ENCODE measurements at regions not wholly inside any gene's neighbourhood (a gene's known extent, or its start where the extent isn't known, plus 50 kb on each side); places are given as distances from the start of the nearest gene placed in this dataset.
A peak's percentile ranks its signal among the peaks of the same experiment; 100 is the strongest.

GRCh38 chr4:122671919-122672490, 51.1 kb upstream of the IL21 start:
- TF ChIP-seq GTF2F1 (IDR thresholded peaks at IDR 0.05; ENCODE audit: borderline replicate concordance, low read depth, low read length) = no peak
- TF ChIP-seq KDM4A (IDR thresholded peaks at IDR 0.05; ENCODE audit: low read depth, low read length, severe bottlenecking) = no peak
- no peak for TF ChIP-seq CBX5 (IDR thresholded peaks at IDR 0.05; ENCODE audit: low read depth, low read length)
- TF ChIP-seq EGR1 (IDR thresholded peaks at IDR 0.05; ENCODE audit: borderline replicate concordance, low read depth, low read length) = no peak
- no peak for TF ChIP-seq USF2 (IDR thresholded peaks at IDR 0.05; ENCODE audit: low read length)
- no peak for TF ChIP-seq MAFK (IDR thresholded peaks at IDR 0.05; ENCODE audit: low read depth, low read length)
- TF ChIP-seq CBX8 (IDR thresholded peaks at IDR 0.05; ENCODE audit: borderline replicate concordance, low read depth, low read length) = no peak
- TF ChIP-seq SP4 (IDR thresholded peaks at IDR 0.05; ENCODE audit: low read length) = no peak
- no peak for TF ChIP-seq SIRT6 (IDR thresholded peaks at IDR 0.05; ENCODE audit: low read length)
- no peak for TF ChIP-seq RFX5 (IDR thresholded peaks at IDR 0.05; ENCODE audit: borderline replicate concordance, low read depth, low read length)
- TF ChIP-seq KDM1A (IDR thresholded peaks at IDR 0.05; ENCODE audit: borderline replicate concordance, low read length) = no peak
- no peak for TF ChIP-seq JUND (IDR thresholded peaks at IDR 0.05; ENCODE audit: low read length)
- Histone ChIP-seq H3K27me3 (replicated peaks in 1 of 4; ENCODE audit: control insufficient read depth in 3 of 4, extremely low read depth in 1 of 4, insufficient read depth in 3 of 4, low read length in 3 of 4) (no peaks in the 10 kb centered on the region), H3K27ac (ENCODE audit: low read depth, low read length) (no peak overlapping the region), H2BK5ac (ENCODE audit: low read depth, low read length) (no peak overlapping the region), H3K56ac (replicated peaks; ENCODE audit: insufficient read length, low read depth, low read length) (no peak overlapping the region), H3K4me2 (ENCODE audit: insufficient read depth in 1 of 2, low read depth in 2 of 2, low read length in 2 of 2) (no peak overlapping the region), H3K4me1 (replicated peaks in 1 of 4; ENCODE audit: control insufficient read depth in 3 of 4, insufficient read depth in 4 of 4, low read length in 3 of 4) (peaks cover 0 to 2% (median 0%) of the 10 kb centered on the region in 4 experiments; a peak in 1 of 7 replicates), H4K5ac (ENCODE audit: insufficient read length, low read depth, low read length) (no peak overlapping the region), H4K91ac (replicated peaks; ENCODE audit: insufficient read length, low read length) (no peak overlapping the region), H3K9ac (replicated peaks in 1 of 4; ENCODE audit: extremely low read depth in 1 of 4, low read depth in 3 of 4, low read length in 3 of 4) (no peak overlapping the region), H3K23ac (ENCODE audit: insufficient read length) (no peak overlapping the region), H2AK5ac (ENCODE audit: low read depth, low read length) (no peak overlapping the region), H3K18ac (ENCODE audit: extremely low read depth, low read length) (no peak overlapping the region), H4K20me1 (replicated peaks in 1 of 2; ENCODE audit: control insufficient read depth in 1 of 2, insufficient read depth in 2 of 2, low read length in 2 of 2) (no peaks in the 10 kb centered on the region), H3K4me3 (ENCODE audit: extremely low read depth in 1 of 4, insufficient read depth in 2 of 4, low read depth in 3 of 4, low read length in 4 of 4) (no peak overlapping the region), H3K36me3 (ENCODE audit: control insufficient read depth in 2 of 4, insufficient read depth in 4 of 4, low read length in 3 of 4) (no peaks in the 10 kb centered on the region), H3K4ac (replicated peaks; ENCODE audit: insufficient read length, low read depth, low read length) (no peak overlapping the region), H2BK12ac (ENCODE audit: low read depth, low read length) (no peak overlapping the region), H2AFZ (ENCODE audit: low read length) (no peak overlapping the region), H3K23me2 (ENCODE audit: low read depth, low read length) (no peaks in the 10 kb centered on the region), H2BK20ac (ENCODE audit: low read length) (peak overlapping the region; percentile 57; the same call in 1 of the 2 replicates), H3K14ac (ENCODE audit: insufficient read length) (no peak overlapping the region), H2BK120ac (replicated peaks; ENCODE audit: low read depth, low read length) (no peak overlapping the region), H3K79me1 (ENCODE audit: low read depth, low read length) (no peaks in the 10 kb centered on the region), H3K79me2 (ENCODE audit: control insufficient read depth in 1 of 2, insufficient read depth in 2 of 2, low read length in 2 of 2) (no peaks in the 10 kb centered on the region), H4K8ac (ENCODE audit: extremely low read depth, insufficient read depth, low read length) (no peak overlapping the region), H3K9me3 (ENCODE audit: insufficient read depth in 2 of 2, low read depth in 1 of 2, low read length in 1 of 2) (peaks cover 0 to 4% of the 10 kb centered on the region in 2 experiments; a peak in 1 of 4 replicates), H2BK15ac (ENCODE audit: low read length) (no peak overlapping the region)
- CTCF ChIA-PET (ENCODE audit: partially characterized antibody) = interaction anchor here (0.8 to 2.2 kb wide), 3 partner anchors 11 to 41 kb away, joined by 3 to 5 read pairs (median 3); no protein-coding TSS in a partner anchor
- no peak for DNase-seq (ENCODE audit: low read depth in 1 of 2, low spot score in 2 of 2)
- 91% methylated on average over 4 of the region's 4 CpGs; no CpG with 5 or more reads in 1 of the 2 experiments for WGBS, 2 experiments (ENCODE audit: extremely low coverage in 1 of 2, insufficient coverage in 1 of 2, insufficient read length in 1 of 2, insufficient replicate concordance in 2 of 2, low coverage in 1 of 2, low lambda C conversion rate in 2 of 2, missing lambda C conversion rate in 1 of 2)
- POLR2A ChIA-PET (ENCODE audit: partially characterized antibody) = no interaction called here
- FAIRE-seq = no peak

Measured in H1 (cell line).